ENCODE measurements at regions not wholly inside any gene's neighbourhood (a gene's known extent, or its start where the extent isn't known, plus 50 kb on each side); places are given as distances from the start of the nearest gene placed in this dataset.

- H3K27ac ChIP-seq (ENCODE audit: insufficient read length, low read depth, low read length), result no peak overlapping the region
These were observed 97.1 kb downstream of the ETS2 start for GRCh38 chr21:38902608-38903445.

More at GRCh38 chr21:38902608-38903445, 97.1 kb downstream of the ETS2 start:
- no peak overlapping the region for H3K9ac ChIP-seq (ENCODE audit: extremely low read depth, insufficient read length, low read length)
- no peak overlapping the region for H4K8ac ChIP-seq (replicated peaks; ENCODE audit: insufficient read length, low read depth, low read length)
- Mint-ChIP-seq H3K27ac (no peak overlapping the region), H3K9me3 (peaks cover 0 to 2% of the 10 kb centered on the region in 2 experiments; a peak in 2 of 5 replicates), H3K36me3 (ENCODE audit: insufficient read depth in 1 of 3, low read depth in 3 of 3) (peaks cover 0 to 5% (median 0%) of the 10 kb centered on the region in 3 experiments; a peak in 2 of 7 replicates), H3K4me1 (peaks cover 11 to 22% of the 10 kb centered on the region in 2 experiments), H3K27me3 (ENCODE audit: low read depth) (peaks cover 2% of the 10 kb centered on the region), H3K4me3 (no peak overlapping the region)
- H3K79me1 ChIP-seq (ENCODE audit: insufficient read depth, low read depth, low read length, poor library complexity, severe bottlenecking), result no peaks in the 10 kb centered on the region
- no peaks in the 10 kb centered on the region for H3K27me3 ChIP-seq (ENCODE audit: insufficient read depth, low read length)
- H4K91ac ChIP-seq (ENCODE audit: insufficient read length, low read depth, low read length), result no peak overlapping the region
- no peak overlapping the region for H3K14ac ChIP-seq (ENCODE audit: insufficient read depth, low read length)
- no peak overlapping the region for H3K56ac ChIP-seq (ENCODE audit: insufficient read length, low read depth, low read length)
- H4K20me1 ChIP-seq (ENCODE audit: control insufficient read depth, insufficient read depth, insufficient read length), result no peaks in the 10 kb centered on the region
- WGBS (ENCODE audit: extremely low coverage, insufficient read length, low lambda C conversion rate), result no CpG with 5 or more reads among the region's 9 CpGs
- H2AFZ ChIP-seq (ENCODE audit: low read length), result no peak overlapping the region
- H2AK5ac ChIP-seq (ENCODE audit: insufficient read length, low read length), result no peak overlapping the region
- no peak for DNase-seq
- no peak overlapping the region for H3K23ac ChIP-seq (ENCODE audit: insufficient read length, low read depth, low read length)
- no peak overlapping the region for H2BK5ac ChIP-seq (ENCODE audit: insufficient read length, low read length)
- no peaks in the 10 kb centered on the region for H3K23me2 ChIP-seq (ENCODE audit: insufficient read length, low read depth, low read length, poor library complexity, severe bottlenecking)
- no peak overlapping the region for H4K5ac ChIP-seq (ENCODE audit: insufficient read length, low read depth, low read length)
- H3K9me3 ChIP-seq (ENCODE audit: control insufficient read depth, low read depth, low read length), result no peaks in the 10 kb centered on the region
- H2BK12ac ChIP-seq (ENCODE audit: insufficient read length, low read depth, low read length), result no peak overlapping the region
- H2BK15ac ChIP-seq (ENCODE audit: low read depth, low read length), result no peak overlapping the region
- no peak overlapping the region for H3K4ac ChIP-seq (ENCODE audit: low read depth, low read length)
- no peak overlapping the region for H2BK120ac ChIP-seq (ENCODE audit: low read depth, low read length, poor library complexity, severe bottlenecking)
- TF ChIP-seq, protein P1, sequence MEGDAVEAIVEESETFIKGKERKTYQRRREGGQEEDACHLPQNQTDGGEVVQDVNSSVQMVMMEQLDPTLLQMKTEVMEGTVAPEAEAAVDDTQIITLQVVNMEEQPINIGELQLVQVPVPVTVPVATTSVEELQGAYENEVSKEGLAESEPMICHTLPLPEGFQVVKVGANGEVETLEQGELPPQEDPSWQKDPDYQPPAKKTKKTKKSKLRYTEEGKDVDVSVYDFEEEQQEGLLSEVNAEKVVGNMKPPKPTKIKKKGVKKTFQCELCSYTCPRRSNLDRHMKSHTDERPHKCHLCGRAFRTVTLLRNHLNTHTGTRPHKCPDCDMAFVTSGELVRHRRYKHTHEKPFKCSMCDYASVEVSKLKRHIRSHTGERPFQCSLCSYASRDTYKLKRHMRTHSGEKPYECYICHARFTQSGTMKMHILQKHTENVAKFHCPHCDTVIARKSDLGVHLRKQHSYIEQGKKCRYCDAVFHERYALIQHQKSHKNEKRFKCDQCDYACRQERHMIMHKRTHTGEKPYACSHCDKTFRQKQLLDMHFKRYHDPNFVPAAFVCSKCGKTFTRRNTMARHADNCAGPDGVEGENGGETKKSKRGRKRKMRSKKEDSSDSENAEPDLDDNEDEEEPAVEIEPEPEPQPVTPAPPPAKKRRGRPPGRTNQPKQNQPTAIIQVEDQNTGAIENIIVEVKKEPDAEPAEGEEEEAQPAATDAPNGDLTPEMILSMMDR (conservative IDR thresholded peaks at IDR 0.05), result no peak
- H2BK20ac ChIP-seq (ENCODE audit: low read depth, low read length, poor library complexity, severe bottlenecking), result no peak overlapping the region
- H3K18ac ChIP-seq (ENCODE audit: insufficient read length, low read depth, low read length), result no peak overlapping the region
- H3K4me2 ChIP-seq (ENCODE audit: insufficient read depth, insufficient read length, low read length), result no peak overlapping the region
- no peaks in the 10 kb centered on the region for H3K79me2 ChIP-seq (ENCODE audit: insufficient read depth, low read length)
- H3T11ph ChIP-seq (ENCODE audit: low read length), result no peak overlapping the region
- H3K4me1 ChIP-seq (ENCODE audit: insufficient read depth, low read length), result no peaks in the 10 kb centered on the region
